Testis (tissue), 2 donors: ENCODE measurements at regions not wholly inside any gene's neighbourhood (a gene's known extent, or its start where the extent isn't known, plus 50 kb on each side); places are given as distances from the start of the nearest gene placed in this dataset.
"Not testable (repeated sequence)": the region's sequence is repeated elsewhere in the genome, so short reads cannot be mapped to it uniquely, and the experiment has no call there.

Experiments
- DNase-seq: peaks from one replicate; pipeline ENCODE4 v3.0.0-alpha.2; 2019
- H3K27ac ChIP-seq, 2 donors: fragments of 200-600 bp; sonication (generic); one replicate each; pipeline ENCODE4 v1.5.1; 2019
- H3K27me3 ChIP-seq: fragments of 200-600 bp; sonication (generic); one replicate; pipeline ENCODE4 v1.5.1; 2019
- H3K36me3 ChIP-seq: fragments of 200-600 bp; sonication (generic); one replicate; pipeline ENCODE4 v1.5.1; 2017; ENCODE audit warnings: low read depth; ENCODE audit errors: missing control alignments
- H3K4me1 ChIP-seq: fragments of 200-600 bp; sonication (generic); one replicate; pipeline ENCODE4 v1.5.1; 2019
- H3K4me3 ChIP-seq, 2 donors: fragments of 200-600 bp; sonication (generic); one replicate each; pipeline ENCODE4 v1.5.1; 2017 to 2019
- H3K9me3 ChIP-seq: fragments of 200-600 bp; sonication (generic); one replicate; pipeline ENCODE4 v1.5.1; 2017
- POLR2A ChIP-seq: fragments of 450-650 bp; IDR thresholded peaks from one replicate; pipeline ENCODE4 v1.6.1; 2017; ENCODE audit warnings: antibody characterized with exemption, mild to moderate bottlenecking, moderate library complexity
- WGBS, 2 donors: methylation state at CpG; one replicate each; pipeline ENCODE4 v1.1.5; 2018; 5-methylcytosine and 5-hydroxymethylcytosine counted together
- intact Hi-C: fragments of 100-400 bp; cut with DNase I; formaldehyde crosslinking; loops from one replicate; pipeline ENCODE4 v1.15.1; 2023; ENCODE audit warnings: low total_unique reads
- TF ChIP-seq, protein P1 (sequence below), 3 experiments: fragments of 450-650 bp in 2 of 3; fragments of 200-600 bp in 1 of 3; sonication (generic) in 1 of 3; IDR thresholded peaks; one replicate each; pipeline ENCODE4 v1.5.1; 2016 to 2019; ENCODE audit warnings: antibody characterized with exemption in 3 of 3, mild to moderate bottlenecking in 2 of 3, moderate library complexity in 1 of 3

DNA sequence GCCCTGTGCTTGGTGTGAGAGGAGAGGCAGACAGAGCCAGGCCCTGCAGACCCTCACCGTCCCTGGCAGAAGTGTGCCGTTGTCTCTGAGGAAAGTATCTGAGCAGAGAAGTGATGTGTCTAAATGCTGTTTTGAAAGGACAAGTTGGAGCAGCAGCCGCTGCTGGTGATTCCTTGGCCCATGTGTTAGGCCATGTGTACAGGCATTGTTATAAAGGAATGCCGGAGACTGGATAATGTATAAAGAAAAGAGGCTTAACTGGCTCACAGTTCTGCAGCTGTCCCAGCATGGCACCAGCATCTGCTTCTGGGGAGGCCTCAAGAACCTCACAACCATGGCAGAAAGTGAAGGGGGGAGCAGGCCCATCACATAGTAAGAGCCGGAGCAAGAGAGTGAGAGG is 334.6 kb upstream of the ATP10A start:
- intact Hi-C loops: no loop called here
- no peaks in the 10 kb centered on the region for H3K27me3 ChIP-seq
- H3K4me1 ChIP-seq: no peaks in the 10 kb centered on the region
- H3K9me3 ChIP-seq: no peaks in the 10 kb centered on the region
- H3K27ac ChIP-seq: no peak overlapping the region
- H3K4me3 ChIP-seq: no peak overlapping the region
- TF ChIP-seq, protein P1, sequence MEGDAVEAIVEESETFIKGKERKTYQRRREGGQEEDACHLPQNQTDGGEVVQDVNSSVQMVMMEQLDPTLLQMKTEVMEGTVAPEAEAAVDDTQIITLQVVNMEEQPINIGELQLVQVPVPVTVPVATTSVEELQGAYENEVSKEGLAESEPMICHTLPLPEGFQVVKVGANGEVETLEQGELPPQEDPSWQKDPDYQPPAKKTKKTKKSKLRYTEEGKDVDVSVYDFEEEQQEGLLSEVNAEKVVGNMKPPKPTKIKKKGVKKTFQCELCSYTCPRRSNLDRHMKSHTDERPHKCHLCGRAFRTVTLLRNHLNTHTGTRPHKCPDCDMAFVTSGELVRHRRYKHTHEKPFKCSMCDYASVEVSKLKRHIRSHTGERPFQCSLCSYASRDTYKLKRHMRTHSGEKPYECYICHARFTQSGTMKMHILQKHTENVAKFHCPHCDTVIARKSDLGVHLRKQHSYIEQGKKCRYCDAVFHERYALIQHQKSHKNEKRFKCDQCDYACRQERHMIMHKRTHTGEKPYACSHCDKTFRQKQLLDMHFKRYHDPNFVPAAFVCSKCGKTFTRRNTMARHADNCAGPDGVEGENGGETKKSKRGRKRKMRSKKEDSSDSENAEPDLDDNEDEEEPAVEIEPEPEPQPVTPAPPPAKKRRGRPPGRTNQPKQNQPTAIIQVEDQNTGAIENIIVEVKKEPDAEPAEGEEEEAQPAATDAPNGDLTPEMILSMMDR (IDR thresholded peaks at IDR 0.05): no peak
- TF ChIP-seq POLR2A: no peak
- no peaks in the 10 kb centered on the region for H3K36me3 ChIP-seq
- 88 to 93% methylated on average over 5 of the region's 5 CpGs for WGBS, 2 donors
- DNase-seq: no peak

DNA sequence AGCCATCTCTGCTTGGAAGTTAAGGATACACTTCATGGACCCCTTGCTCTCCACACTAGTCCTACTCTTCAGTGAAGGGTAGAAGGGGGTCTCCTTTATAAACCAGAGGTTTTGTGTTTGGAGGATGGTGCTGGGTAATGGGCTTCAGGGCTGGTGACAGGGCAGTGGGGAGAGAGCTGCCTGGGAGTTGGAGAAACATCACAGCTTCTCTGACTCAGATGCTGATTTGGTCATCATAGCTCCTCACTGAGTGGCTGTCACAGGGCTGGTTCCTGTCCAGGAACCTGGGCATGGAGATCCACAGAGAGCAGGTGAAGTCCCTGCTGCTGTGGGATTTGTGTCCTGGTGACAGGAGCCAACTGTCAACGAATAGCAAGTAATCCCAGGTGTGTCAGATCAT is 333.9 kb upstream of the ATP10A start:
- H3K4me1 ChIP-seq: no peaks in the 10 kb centered on the region
- no peak overlapping the region for H3K27ac ChIP-seq
- H3K36me3 ChIP-seq: no peaks in the 10 kb centered on the region
- no peak for DNase-seq
- no peaks in the 10 kb centered on the region for H3K27me3 ChIP-seq
- intact Hi-C loops: no loop called here
- WGBS, 2 donors: 79 to 86% methylated on average over 1 of the region's 1 CpG
- TF ChIP-seq POLR2A: no peak
- TF ChIP-seq, protein P1 (IDR thresholded peaks at IDR 0.05): no peak
- no peaks in the 10 kb centered on the region for H3K9me3 ChIP-seq
- H3K4me3 ChIP-seq: no peak overlapping the region

DNA sequence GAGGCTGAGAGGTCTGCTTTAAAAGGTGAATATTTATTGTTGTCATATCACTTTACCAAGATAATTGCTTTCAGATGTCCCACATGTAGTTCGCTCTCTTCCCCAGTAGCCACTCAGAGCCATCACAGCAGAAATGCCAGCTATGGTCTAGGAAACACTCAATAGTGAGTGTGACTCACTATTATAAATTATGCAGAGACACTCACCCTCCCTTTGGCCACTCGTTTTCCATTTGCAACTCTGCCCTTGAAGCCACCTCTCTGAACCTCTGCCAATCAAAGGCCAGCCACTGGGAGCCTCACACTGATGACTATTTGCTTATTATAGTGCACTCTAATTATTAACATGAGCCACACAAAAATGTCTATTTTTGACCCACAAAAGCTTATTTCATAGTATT is 328.1 kb upstream of the ATP10A start:
- no peak overlapping the region for H3K4me3 ChIP-seq
- 58 to 65% methylated on average over 2 of the region's 2 CpGs for WGBS, 2 donors
- DNase-seq: no peak
- no peaks in the 10 kb centered on the region for H3K27me3 ChIP-seq
- no peak overlapping the region for H3K27ac ChIP-seq
- H3K4me1 ChIP-seq: no peaks in the 10 kb centered on the region
- intact Hi-C loops: no loop called here
- TF ChIP-seq, protein P1 (IDR thresholded peaks at IDR 0.05): no peak
- no peak for TF ChIP-seq POLR2A
- H3K36me3 ChIP-seq: no peaks in the 10 kb centered on the region
- H3K9me3 ChIP-seq: no peaks in the 10 kb centered on the region

DNA sequence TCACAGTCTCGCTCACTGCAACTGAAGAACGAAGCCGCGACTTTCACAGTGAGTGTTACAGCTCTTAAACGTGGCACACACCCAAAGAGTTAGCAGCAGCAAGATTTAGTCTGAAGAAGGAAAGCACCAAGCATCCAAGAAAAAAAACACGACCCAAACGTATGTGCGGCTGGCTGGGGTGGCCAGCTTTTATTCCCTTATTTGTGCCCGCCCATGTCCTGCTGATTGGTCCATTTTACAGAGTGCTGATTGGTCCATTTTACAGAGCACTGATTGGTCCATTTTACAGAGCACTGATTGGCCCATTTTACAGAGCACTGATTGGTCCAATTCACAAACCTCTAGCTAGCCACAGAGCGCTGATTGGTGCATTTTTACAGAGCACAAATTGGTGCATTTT is 323.0 kb upstream of the ATP10A start:
- not testable (repeated sequence) for H3K4me1 ChIP-seq, H3K27ac ChIP-seq, H3K4me3 ChIP-seq, H3K9me3 ChIP-seq, H3K36me3 ChIP-seq, H3K27me3 ChIP-seq
- 66 to 81% methylated on average over 10 of the region's 10 CpGs for WGBS, 2 donors
- DNase-seq: peak; percentile 58
- intact Hi-C loops: loop anchor here (10.0 kb wide), 1 partner anchor 49 kb away; no protein-coding TSS in a partner anchor

DNA sequence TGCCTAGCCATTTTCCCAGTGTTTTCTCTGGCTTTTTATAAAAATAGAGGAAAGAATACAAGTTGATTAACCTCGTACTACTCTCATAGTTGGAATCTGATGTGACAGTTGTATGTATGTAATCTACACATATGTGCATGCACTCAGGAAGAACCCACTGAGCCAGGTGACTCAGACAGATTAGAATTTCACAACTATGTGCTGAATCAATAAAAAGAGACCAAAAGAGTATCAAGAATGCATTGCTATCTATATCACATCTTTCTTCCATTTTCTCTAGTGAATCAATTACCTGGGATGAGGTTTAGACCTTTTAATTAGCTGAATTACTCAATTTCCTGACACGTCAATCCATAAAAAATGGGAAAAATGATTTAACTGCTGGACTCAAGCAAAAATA is 319.3 kb upstream of the ATP10A start:
- no peaks in the 10 kb centered on the region for H3K9me3 ChIP-seq
- no peak for DNase-seq
- peaks cover 9% of the 10 kb centered on the region for H3K4me1 ChIP-seq
- intact Hi-C loops: loop anchor here (10.0 kb wide), 1 partner anchor 52 kb away; no protein-coding TSS in a partner anchor
- 83 to 89% methylated on average over 2 of the region's 2 CpGs for WGBS, 2 donors
- H3K36me3 ChIP-seq: no peaks in the 10 kb centered on the region
- no peak overlapping the region for H3K4me3 ChIP-seq
- TF ChIP-seq, protein P1 (IDR thresholded peaks at IDR 0.05): no peak
- TF ChIP-seq POLR2A: no peak
- H3K27me3 ChIP-seq: no peaks in the 10 kb centered on the region
- H3K27ac ChIP-seq: no peak overlapping the region
